ENCODE measurements at regions not wholly inside any gene's neighbourhood (a gene's known extent, or its start where the extent isn't known, plus 50 kb on each side); places are given as distances from the start of the nearest gene placed in this dataset.

DNA sequence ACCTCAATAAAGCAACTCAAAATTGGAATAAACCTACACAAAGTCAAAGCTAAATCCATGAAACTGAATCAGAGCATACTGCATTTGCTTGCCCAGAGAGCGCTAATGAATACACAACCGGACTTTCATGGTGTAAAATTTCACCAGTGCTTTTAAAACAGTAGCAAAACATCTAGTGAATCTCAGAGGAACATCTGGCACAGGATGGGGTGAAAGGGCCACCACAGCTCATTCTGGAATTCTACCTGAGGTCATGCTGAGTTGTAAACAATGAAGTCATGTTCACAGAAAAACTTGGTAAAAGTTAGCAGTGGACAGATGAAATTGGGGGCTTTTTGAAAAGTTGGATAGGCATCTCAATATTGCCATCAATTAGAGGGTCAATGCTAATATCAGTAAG is 125.6 kb upstream of the STXBP5 start:
- TF ChIP-seq FOXM1 (IDR thresholded peaks at IDR 0.05; ENCODE audit: borderline replicate concordance): no peak
- no peak for TF ChIP-seq ARNT (IDR thresholded peaks at IDR 0.05)
- TF ChIP-seq, protein P1, sequence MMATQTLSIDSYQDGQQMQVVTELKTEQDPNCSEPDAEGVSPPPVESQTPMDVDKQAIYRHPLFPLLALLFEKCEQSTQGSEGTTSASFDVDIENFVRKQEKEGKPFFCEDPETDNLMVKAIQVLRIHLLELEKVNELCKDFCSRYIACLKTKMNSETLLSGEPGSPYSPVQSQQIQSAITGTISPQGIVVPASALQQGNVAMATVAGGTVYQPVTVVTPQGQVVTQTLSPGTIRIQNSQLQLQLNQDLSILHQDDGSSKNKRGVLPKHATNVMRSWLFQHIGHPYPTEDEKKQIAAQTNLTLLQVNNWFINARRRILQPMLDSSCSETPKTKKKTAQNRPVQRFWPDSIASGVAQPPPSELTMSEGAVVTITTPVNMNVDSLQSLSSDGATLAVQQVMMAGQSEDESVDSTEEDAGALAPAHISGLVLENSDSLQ (IDR thresholded peaks at IDR 0.05): no peak
- TF ChIP-seq TARDBP (IDR thresholded peaks at IDR 0.05): no peak
- TF ChIP-seq L3MBTL2 (conservative IDR thresholded peaks at IDR 0.05): no peak

Data from HEK293T (cell line).